GM19467 (cell line): ENCODE measurements at regions not wholly inside any gene's neighbourhood (a gene's known extent, or its start where the extent isn't known, plus 50 kb on each side); places are given as distances from the start of the nearest gene placed in this dataset.

Source experiments
- ATAC-seq: cut with Tn5 transposase; IDR thresholded peaks from one replicate; pipeline ENCODE4 v1.9.1; 2021; ENCODE audit warnings: mild to moderate bottlenecking, moderate library complexity; ENCODE audit not compliant: unreplicated experiment

DNA sequence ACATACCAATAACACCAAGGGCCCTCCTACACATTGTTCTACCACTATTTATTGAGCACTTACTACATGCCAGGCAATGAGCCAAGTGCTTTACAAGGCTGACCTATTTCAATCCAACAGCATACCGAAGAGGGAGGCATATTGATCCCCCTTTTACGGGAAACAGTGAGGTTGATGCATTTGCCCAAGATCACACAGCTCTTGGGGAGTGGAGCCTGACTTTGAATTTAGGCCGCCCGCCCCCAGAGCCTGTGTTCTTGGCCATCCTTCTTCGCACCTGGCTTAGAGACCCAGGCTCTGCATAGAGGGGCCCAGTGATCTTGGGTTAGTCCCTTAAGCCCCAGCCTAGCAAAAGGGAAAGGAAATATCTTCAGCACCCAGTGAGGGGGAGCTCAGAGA, 158.1 kb upstream of the IER5L start:
- ATAC-seq = no peak

DNA sequence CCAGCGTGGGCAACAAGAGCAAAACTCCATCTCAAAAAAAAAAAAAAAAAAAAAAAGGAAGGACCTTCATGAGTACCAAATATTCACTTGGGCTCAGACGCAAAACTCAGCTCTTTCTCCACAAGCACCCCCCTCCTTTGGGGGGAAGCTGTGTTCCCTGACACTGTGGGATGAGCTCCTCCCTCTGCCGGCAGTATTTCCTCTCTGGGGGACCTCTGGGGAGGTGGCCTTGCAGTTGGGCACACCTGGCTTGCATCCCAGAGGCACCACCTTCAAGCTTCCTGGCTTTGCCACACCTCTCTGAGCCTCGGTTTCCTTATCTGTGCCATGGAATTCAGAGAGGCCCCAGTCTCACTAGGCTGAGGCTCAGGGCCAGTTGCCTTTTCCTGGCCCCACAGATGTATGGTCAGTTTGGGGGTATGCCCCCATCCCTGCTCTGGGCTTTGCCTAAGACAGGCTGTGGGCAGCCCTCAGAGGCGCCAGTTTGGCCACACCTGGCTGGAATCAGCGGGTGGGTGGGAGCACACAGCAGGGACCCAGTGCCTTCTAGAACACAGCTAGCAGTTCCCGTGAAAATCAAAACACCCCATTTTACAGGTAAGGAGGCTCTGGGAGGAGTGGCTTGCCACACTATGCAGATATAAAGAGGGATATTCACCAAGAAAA, 157.5 kb upstream of the IER5L start:
- no peak for ATAC-seq

GRCh38 chr9:129334105-129334935, 156.3 kb upstream of the IER5L start:
- ATAC-seq = no peak

GRCh38 chr9:129333617-129334104, 155.6 kb upstream of the IER5L start:
- no peak for ATAC-seq

DNA sequence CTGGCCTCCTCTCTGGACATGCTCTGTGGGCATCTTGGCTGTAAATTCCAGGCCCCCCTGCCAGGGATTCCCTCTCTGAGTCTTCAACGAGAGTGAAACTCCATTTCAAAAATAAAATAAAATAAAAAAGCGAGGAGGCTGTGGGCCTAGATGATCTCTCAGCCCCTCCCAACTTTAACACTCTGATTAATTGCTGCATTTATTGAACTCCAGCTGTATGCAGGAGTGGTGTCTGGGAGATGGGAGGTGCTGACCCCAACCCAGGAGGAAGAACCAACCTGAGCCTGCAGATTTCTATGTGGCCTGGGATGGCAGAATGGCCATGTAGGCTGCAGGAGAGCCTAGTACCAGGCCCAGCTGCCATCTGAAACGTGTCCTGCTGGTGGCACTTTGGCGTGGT, 154.5 kb upstream of the IER5L start:
- no peak for ATAC-seq

DNA sequence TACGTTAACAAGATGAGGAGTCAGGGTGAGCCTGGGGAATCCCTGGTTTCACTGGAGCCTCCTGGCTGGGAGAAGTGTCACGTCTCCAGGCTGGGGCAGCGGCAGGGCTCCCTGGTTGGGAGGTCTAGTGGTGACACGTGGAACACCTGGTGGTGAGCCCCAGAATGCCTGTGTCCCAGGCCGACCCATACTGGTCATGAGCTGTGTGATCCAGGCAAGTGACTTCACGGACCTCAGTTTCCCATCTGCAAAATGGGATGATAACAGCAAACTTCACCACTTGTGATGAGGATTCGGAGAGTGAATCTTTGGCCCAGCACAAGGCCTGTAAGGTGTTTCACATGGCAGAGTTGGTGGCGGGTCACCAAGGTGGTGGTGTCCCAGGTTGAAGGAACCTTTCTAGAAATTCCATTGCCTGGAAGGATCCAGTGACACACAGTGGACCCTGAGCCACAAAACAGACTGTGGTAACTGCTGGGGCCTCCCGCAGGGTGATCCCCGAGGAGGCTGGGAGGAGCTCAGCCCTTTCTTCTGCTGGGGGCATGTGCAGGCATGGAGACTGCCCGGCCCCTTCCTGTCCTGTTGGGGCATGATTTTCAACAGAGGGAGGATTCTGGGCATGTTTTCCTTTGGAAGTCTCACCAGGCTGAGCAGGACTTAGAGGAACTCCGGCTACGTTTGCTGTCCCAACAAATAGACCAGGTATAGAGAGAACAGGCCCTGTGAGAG, 153.9 kb upstream of the IER5L start:
- ATAC-seq = no peak

DNA sequence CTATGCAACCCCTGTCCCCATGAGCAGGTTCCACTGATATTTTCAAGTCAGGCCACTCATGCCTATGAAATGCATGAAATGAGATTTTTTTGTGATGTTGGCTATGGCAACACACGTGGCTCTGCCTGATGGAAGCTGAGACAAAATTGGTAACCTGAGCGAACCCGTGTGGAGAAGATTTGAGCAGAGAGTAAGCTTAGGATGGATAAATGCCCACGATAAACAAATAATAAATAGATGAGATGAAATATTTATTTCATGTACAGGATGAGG, 153.4 kb upstream of the IER5L start:
- ATAC-seq = no peak

DNA sequence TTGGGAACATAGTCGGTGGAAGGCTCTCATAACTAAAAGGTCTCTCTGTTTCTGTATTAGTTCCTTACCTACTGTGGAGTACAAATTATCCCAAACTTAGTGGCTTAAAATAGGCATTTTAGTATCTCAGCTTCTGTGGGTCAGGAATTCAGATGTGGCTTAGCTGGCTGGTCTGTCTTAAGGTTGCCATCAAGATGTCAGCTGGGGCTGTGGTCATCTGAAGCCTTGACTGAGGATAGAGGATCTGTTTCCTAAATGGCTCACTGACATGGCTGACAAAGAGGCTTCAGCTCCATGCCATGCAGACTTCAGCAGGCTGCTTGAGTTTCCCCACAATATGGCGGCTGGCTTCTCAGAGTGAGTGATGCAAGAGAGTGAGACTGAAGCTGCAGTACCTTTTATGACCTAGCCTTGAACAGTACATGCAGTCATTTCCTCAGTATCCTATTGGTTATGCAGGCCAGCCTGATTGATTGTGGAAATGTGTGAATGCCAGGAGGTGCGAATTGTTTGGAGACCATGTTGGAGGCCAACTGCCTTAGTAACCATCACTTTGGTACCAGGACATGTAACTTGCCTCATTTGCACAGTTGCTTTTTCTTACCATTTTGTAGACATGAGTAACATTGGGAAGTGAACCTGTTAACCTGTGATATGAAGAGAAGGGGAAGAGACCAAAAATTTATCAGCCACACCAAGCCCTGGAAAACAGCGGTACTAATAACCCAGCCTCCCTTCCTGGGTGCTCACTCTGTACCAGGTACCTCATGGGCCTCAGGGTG, 152.8 kb upstream of the IER5L start:
- ATAC-seq = no peak

- ATAC-seq = no peak
Observed at GRCh38 chr9:129328355-129329042, 150.4 kb upstream of the IER5L start.

DNA sequence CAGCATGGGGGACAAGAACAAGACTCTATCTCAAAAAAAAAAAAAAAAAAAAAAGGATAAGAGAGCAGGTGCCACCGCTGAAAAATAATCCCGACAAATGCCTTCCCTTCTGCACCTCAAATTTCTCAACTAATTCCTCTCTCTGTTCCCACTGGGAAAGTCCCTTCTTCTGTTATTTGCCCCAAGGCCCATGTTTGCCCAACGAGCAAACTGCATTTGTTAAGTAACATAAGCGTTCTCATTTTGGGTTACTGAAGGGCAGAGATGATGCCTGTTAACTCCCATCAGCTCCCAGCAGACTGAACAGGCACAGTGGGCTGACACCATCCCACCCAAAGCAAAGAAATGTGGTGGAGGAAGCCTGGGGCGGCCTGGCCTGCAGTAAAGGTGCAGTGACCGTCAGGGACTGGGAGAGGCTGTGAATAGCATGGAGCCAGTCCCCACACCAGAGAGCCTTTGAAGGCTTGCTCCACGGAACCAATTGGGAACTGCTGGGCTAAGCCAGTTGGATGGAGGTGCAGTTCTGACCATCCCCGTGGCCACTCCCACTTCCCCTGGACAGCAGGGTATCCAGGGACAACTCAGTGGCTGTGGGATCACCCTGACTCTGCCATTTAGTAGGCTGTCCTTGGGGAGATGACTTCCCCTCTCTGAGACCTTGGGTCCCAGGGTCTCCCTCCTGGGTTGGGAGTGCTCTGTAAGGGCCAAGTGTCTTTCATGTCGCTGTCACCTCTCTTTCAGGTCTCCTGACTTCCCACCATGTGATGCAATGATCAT, 149.7 kb upstream of the IER5L start:
- no peak for ATAC-seq

GRCh38 chr9:129326061-129327005, 148.3 kb upstream of the IER5L start:
- no peak for ATAC-seq

DNA sequence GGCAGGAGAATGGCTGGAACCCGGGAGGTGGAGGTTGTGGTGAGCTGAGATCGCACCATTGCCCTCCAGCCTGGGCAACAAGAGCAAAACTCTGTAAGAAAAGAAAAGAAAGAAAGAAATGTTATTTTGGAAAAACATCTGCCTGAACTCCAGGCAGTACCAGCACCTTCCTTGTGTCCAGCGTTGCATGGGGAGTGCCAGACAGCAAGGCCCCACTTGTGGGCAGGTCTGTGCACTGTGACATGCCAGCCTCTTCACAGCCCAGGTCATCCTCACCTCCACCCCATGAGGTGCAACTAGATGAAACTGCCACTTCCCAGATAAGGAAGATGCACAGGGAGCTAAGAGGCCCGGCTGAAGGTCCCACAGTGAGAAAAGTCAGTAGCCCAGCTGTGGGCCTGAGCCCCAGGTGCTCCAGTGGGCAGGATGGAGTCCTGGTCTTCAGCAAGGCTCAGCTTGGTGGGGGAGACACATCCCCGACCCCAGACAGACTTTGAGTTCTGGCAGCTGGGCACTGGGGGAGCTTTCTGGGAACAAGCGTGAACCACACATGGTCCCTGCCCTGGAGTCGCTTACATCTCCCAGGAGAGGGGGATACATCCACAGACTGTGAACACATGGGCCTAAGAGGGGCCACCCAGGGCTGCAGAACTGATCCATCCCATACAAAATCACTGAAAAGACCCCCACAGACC, 146.9 kb upstream of the IER5L start:
- ATAC-seq = no peak

DNA sequence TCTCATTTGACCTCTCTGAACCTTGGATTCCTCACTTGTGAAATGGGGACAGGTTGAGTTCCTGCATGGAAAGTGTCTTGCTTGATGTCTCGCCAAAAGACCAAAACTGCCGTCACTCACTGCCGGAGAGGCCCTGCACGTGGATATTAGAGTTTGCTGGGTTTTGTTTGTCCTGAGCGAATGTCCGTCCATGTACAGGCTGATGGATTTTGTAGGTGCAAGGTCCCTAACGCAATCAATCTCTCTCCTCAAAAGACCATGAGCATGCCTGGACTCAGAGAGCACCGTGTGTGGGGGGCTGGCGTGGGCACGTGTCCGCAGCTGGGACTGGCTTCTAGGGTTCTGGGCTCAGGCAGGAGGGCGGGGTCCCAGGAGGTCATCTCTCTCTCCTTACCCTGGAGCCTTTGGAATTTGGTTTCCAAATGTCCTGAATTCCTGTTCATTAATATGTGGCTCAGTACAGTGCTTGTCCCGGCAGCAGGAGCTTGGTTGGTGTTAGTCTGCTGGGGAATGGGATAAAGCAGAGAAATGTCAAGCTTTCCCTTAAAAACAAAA, 146.0 kb upstream of the IER5L start:
- ATAC-seq = no peak

DNA sequence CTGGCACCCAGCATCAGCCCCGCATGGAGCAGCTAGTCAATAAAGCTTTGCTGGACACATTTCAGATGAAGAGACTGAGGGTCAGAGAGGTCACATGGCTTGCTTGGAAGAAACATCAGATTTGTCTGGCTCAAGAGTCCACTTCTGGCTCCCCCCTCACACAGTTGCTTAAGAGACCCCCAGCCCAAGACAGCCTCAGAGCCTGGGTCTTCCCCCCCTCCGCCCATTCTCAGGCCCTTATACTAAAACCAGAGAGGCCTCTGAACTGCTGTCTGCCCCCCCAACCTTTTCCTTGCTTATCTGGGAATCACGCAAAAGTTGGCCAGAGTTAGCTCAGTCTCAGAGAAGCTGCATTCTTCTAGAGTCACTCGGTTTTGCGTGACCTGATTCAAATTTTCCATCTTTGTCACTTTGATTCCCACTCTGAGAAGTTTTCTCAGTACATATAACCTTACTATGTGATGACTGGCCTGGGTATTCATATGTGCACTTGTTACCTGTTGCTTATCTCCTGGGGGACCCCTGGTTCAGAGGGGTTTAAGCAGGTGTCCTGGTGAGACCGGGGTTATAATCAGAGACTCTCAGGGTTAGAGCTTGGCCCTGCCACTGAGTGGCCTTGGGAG, 145.4 kb upstream of the IER5L start:
- ATAC-seq = no peak

- ATAC-seq = no peak
Observed at GRCh38 chr9:129322641-129323375, 144.7 kb upstream of the IER5L start.

DNA sequence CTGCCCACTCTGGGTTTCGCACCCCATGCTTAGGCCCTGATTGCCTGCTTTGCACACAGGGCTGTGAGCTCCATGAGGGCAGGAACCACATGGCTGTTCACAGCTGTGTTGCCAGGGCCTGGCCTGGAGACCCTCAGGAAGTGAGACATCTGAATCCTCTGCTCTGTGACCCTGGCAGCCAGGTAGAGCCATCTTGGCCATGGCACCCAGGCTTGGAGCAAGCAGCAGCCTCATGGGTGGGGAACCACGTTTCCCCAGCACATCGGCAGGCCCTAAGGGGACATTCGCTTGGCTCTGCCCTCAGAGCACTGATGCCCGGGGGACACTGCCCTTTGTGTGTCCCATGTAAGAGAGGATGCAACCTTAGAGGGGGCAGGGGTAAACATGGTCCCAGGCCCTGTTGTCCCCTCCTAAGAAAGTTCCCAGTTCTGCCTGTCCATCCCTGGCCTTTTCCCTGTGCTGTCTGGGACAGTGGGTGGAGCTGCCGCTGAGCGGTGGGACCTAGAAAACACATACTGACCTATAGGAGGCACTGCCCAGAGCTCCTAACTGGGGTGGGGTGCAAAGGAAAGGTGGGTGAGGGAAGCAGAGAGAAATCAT, 144.1 kb upstream of the IER5L start:
- no peak for ATAC-seq
